Smooth muscle cell of the brain vasculature (primary cell): ENCODE measurements at regions not wholly inside any gene's neighbourhood (a gene's known extent, or its start where the extent isn't known, plus 50 kb on each side); places are given as distances from the start of the nearest gene placed in this dataset.

ENCODE experiments used
- DNase-seq: peaks from one replicate; pipeline ENCODE4 v3.0.0-alpha.2; 2012; ENCODE audit warnings: low read depth, low spot score

GRCh38 chr7:86947929-86948328, 111.5 kb downstream of the ELAPOR2 start:
- no peak for DNase-seq

GRCh38 chr7:86943447-86943846, 116.0 kb downstream of the ELAPOR2 start:
- no peak for DNase-seq

- no peak for DNase-seq
Observed at GRCh38 chr7:86942995-86943394, 116.5 kb downstream of the ELAPOR2 start.

- no peak for DNase-seq
Observed at GRCh38 chr7:86942081-86942480, 117.4 kb downstream of the ELAPOR2 start.

GRCh38 chr7:86939197-86939814, 120.1 kb downstream of the ELAPOR2 start:
- DNase-seq = peak; percentile 29

GRCh38 chr7:86937363-86937878, 122.0 kb downstream of the ELAPOR2 start:
- DNase-seq = no peak

GRCh38 chr7:86933295-86933845, 126.1 kb downstream of the ELAPOR2 start:
- DNase-seq = no peak

GRCh38 chr7:86932038-86932512, 127.4 kb downstream of the ELAPOR2 start:
- DNase-seq = no peak

- DNase-seq = no peak
Observed at GRCh38 chr7:86931439-86931838, 128.0 kb downstream of the ELAPOR2 start.

GRCh38 chr7:86930554-86931307, 128.7 kb downstream of the ELAPOR2 start:
- no peak for DNase-seq

- DNase-seq = no peak
Observed at GRCh38 chr7:86929293-86930109, 130.0 kb downstream of the ELAPOR2 start.

- DNase-seq = no peak
Observed at GRCh38 chr7:86928308-86928707, 131.1 kb downstream of the ELAPOR2 start.

- DNase-seq = no peak
Observed at GRCh38 chr7:86926732-86927131, 132.7 kb downstream of the ELAPOR2 start.

- DNase-seq = no peak
Observed at GRCh38 chr7:86925221-86925620, 134.2 kb downstream of the ELAPOR2 start.

GRCh38 chr7:86923527-86923926, 135.9 kb downstream of the ELAPOR2 start:
- DNase-seq = no peak

- DNase-seq = no peak
Observed at GRCh38 chr7:86920154-86920553, 139.3 kb downstream of the ELAPOR2 start.

- no peak for DNase-seq
Observed at GRCh38 chr7:86918245-86918644, 141.2 kb downstream of the ELAPOR2 start.

GRCh38 chr7:86916277-86916825, 143.1 kb downstream of the ELAPOR2 start:
- DNase-seq = no peak

- no peak for DNase-seq
Observed at GRCh38 chr7:86914551-86914950, 144.9 kb downstream of the ELAPOR2 start.
